B cell (primary cell): ENCODE measurements at regions not wholly inside any gene's neighbourhood (a gene's known extent, or its start where the extent isn't known, plus 50 kb on each side); places are given as distances from the start of the nearest gene placed in this dataset.

Experiments used
- ATAC-seq: fragments of 200-7000 bp; cut with Tn5 transposase; one replicate; pipeline ENCODE4 v1.10.0; 2021; ENCODE audit warnings: low read depth, mild to moderate bottlenecking, moderate number of reproducible peaks, moderate library complexity
- CTCF ChIA-PET: fragments of 350-600 bp; sonication (Branson Sonifier 250); formaldehyde crosslinking; loops from one replicate; lab custom pipeline; 2021; ENCODE audit warnings: antibody characterized with exemption, inconsistent platforms; lab: Charles Lee
- POLR2A ChIA-PET: fragments of 350-600 bp; sonication (Branson Sonifier 250); formaldehyde crosslinking; loops from one replicate; lab custom pipeline; 2021; ENCODE audit warnings: antibody characterized with exemption; lab: Charles Lee
- DNase-seq: peaks from one replicate; pipeline ENCODE4 v3.0.0; 2013
- H2AFZ ChIP-seq: 2 replicates; pipeline ENCODE4 v1.6.1; 2012; ENCODE audit warnings: mild to moderate bottlenecking, low read depth, low read length; ENCODE audit not compliant: insufficient read depth, poor library complexity, severe bottlenecking
- H3K27ac ChIP-seq, 2 donors: 1 replicate in 1 of 2; 2 replicates in 1 of 2; pipeline ENCODE4 v1.5.1; 2012 to 2013; ENCODE audit warnings: low read length in 2 of 2, mild to moderate bottlenecking in 2 of 2, moderate library complexity in 1 of 2
- H3K27me3 ChIP-seq, 4 experiments: fragments of 200-600 bp in 1 of 4; sonication (generic) in 1 of 4; replicated peaks in 1 of 4; 1 replicate in 2 of 4; 2 replicates in 2 of 4; pipeline versions ENCODE4 v1.6.1 to v1.7.0; 2013 to 2016; ENCODE audit warnings: low read length in 3 of 4, mild to moderate bottlenecking in 2 of 4, mixed read lengths in 1 of 4, moderate library complexity in 1 of 4; ENCODE audit not compliant: insufficient read depth in 4 of 4, control insufficient read depth in 3 of 4; ENCODE audit errors: control extremely low read depth in 1 of 4
- H3K36me3 ChIP-seq, 2 experiments: replicated peaks in 1 of 2; 1 replicate in 1 of 2; 2 replicates in 1 of 2; pipeline versions ENCODE4 v1.6.1 to v1.7.1; 2013; ENCODE audit warnings: low read length in 1 of 2; ENCODE audit not compliant: insufficient read depth in 2 of 2, control insufficient read depth in 1 of 2; ENCODE audit errors: control extremely low read depth in 1 of 2, extremely low read depth in 1 of 2
- H3K4me1 ChIP-seq, 2 donors: fragments of 200-600 bp in 1 of 2; sonication (generic) in 1 of 2; 1 replicate in 1 of 2; 2 replicates in 1 of 2; pipeline versions ENCODE4 v1.5.1 to v1.6.1; 2013 to 2017; ENCODE audit warnings: low read length in 2 of 2; ENCODE audit not compliant: control insufficient read depth in 2 of 2, insufficient read depth in 2 of 2
- H3K4me2 ChIP-seq: replicated peaks from 2 replicates; pipeline ENCODE3; 2012; ENCODE audit warnings: mild to moderate bottlenecking, low read depth, low read length; ENCODE audit not compliant: poor library complexity, severe bottlenecking
- H3K4me3 ChIP-seq, 5 experiments: fragments of 200-600 bp in 1 of 5; sonication (generic) in 1 of 5; 1 replicate in 3 of 5; 2 replicates in 2 of 5; pipeline versions ENCODE4 v1.5.1 to v1.7.0; 2011 to 2016; ENCODE audit warnings: low read length in 4 of 5, mild to moderate bottlenecking in 4 of 5, low read depth in 2 of 5, control low read depth in 1 of 5, moderate library complexity in 1 of 5; ENCODE audit not compliant: insufficient read depth in 1 of 5; ENCODE audit errors: control extremely low read depth in 1 of 5, extremely low read depth in 1 of 5
- H3K79me2 ChIP-seq: fragments of 200-600 bp; sonication (generic); one replicate; pipeline ENCODE4 v1.6.0; 2016; ENCODE audit warnings: low read length; ENCODE audit not compliant: control insufficient read depth, insufficient read depth
- H3K9ac ChIP-seq: fragments of 200-600 bp; sonication (generic); 2 replicates; pipeline ENCODE4 v1.6.1; 2017; ENCODE audit warnings: mild to moderate bottlenecking, low read length, moderate library complexity
- H3K9me3 ChIP-seq, 3 donors: one replicate each; pipeline versions ENCODE4 v1.6.1 to v1.7.1; 2013; ENCODE audit warnings: low read length in 2 of 3; ENCODE audit not compliant: control insufficient read depth in 2 of 3, insufficient read depth in 1 of 3; ENCODE audit errors: control extremely low read depth in 1 of 3
- H4K20me1 ChIP-seq: 2 replicates; pipeline ENCODE4 v1.6.0; 2012; ENCODE audit warnings: mild to moderate bottlenecking, low read length; ENCODE audit not compliant: insufficient read depth, control insufficient read depth, poor library complexity, severe bottlenecking
- H3K27ac Mint-ChIP-seq: one replicate; pipeline ENCODE4 v1.8.0; 2021; ENCODE audit warnings: mixed read lengths
- H3K27me3 Mint-ChIP-seq: one replicate; pipeline ENCODE4 v1.8.0; 2021; ENCODE audit warnings: mixed read lengths
- H3K4me1 Mint-ChIP-seq: one replicate; pipeline ENCODE4 v1.8.0; 2021; ENCODE audit warnings: mixed read lengths
- H3K4me3 Mint-ChIP-seq: one replicate; pipeline ENCODE4 v1.8.0; 2021; ENCODE audit warnings: mixed read lengths
- H3K9me3 Mint-ChIP-seq: one replicate; pipeline ENCODE4 v1.8.0; 2022; ENCODE audit warnings: mixed read lengths; ENCODE audit not compliant: insufficient read depth
- CTCF ChIP-seq: fragments of 200-600 bp; IDR thresholded peaks from one replicate; pipeline ENCODE4 v1.8.0; 2022; ENCODE audit warnings: antibody characterized with exemption, mild to moderate bottlenecking
- EZH2 ChIP-seq: IDR thresholded peaks from 2 replicates; pipeline ENCODE4 v1.6.1; 2012; ENCODE audit warnings: borderline replicate concordance, low read depth, mild to moderate bottlenecking, moderate library complexity, low read length; ENCODE audit not compliant: insufficient read depth, poor library complexity, severe bottlenecking
- WGBS: methylation state at CpG from one replicate; pipeline ENCODE4 v1.1.5; 2013; ENCODE audit warnings: missing lambda C conversion rate; ENCODE audit not compliant: insufficient coverage; 5-methylcytosine and 5-hydroxymethylcytosine counted together
- intact Hi-C: fragments of 100-400 bp; cut with micrococcal nuclease; formaldehyde crosslinking; loops from one replicate; pipeline ENCODE4 v1.10.0; 2022

GRCh38 chr14:100967930-100968329 is 64.4 kb upstream of the RTL1 start:
- H3K36me3 ChIP-seq = no peaks in the 10 kb centered on the region
- H3K9me3 ChIP-seq = no peaks in the 10 kb centered on the region
- H3K27ac Mint-ChIP-seq = no peak overlapping the region
- ChIA-PET POLR2A (no interaction called here), CTCF (no interaction called here)
- no peaks in the 10 kb centered on the region for H3K9me3 Mint-ChIP-seq
- no peaks in the 10 kb centered on the region for H3K27me3 ChIP-seq
- no peak for TF ChIP-seq CTCF
- TF ChIP-seq EZH2 = no peak
- ATAC-seq (no peak), DNase-seq (no peak)
- no peaks in the 10 kb centered on the region for H3K4me1 Mint-ChIP-seq
- no peaks in the 10 kb centered on the region for H3K27me3 Mint-ChIP-seq
- H3K9ac ChIP-seq = no peak overlapping the region
- intact Hi-C loops = no loop called here
- no peak overlapping the region for H3K27ac ChIP-seq
- H4K20me1 ChIP-seq = no peaks in the 10 kb centered on the region
- H3K4me1 ChIP-seq = no peaks in the 10 kb centered on the region
- no peak overlapping the region for H3K4me3 ChIP-seq
- H3K4me2 ChIP-seq = no peak overlapping the region
- no peak overlapping the region for H2AFZ ChIP-seq
- WGBS = no CpG with 5 or more reads among the region's 2 CpGs
- no peaks in the 10 kb centered on the region for H3K79me2 ChIP-seq
- no peak overlapping the region for H3K4me3 Mint-ChIP-seq

GRCh38 chr14:100972118-100972897 is 68.8 kb upstream of the RTL1 start:
- H3K36me3 ChIP-seq = no peaks in the 10 kb centered on the region
- Mint-ChIP-seq H3K27me3 (no peaks in the 10 kb centered on the region), H3K9me3 (no peaks in the 10 kb centered on the region), H3K4me3 (no peak overlapping the region), H3K4me1 (no peaks in the 10 kb centered on the region), H3K27ac (no peak overlapping the region)
- no peak overlapping the region for H2AFZ ChIP-seq
- intact Hi-C loops = no loop called here
- H3K4me2 ChIP-seq = no peak overlapping the region
- ChIA-PET CTCF (no interaction called here), POLR2A (no interaction called here)
- DNase-seq = no peak
- H4K20me1 ChIP-seq = no peaks in the 10 kb centered on the region
- H3K4me3 ChIP-seq = no peak overlapping the region
- H3K27ac ChIP-seq = no peak overlapping the region
- H3K4me1 ChIP-seq = no peaks in the 10 kb centered on the region
- 100% methylated on average over 3 of the region's 8 CpGs for WGBS
- no peaks in the 10 kb centered on the region for H3K79me2 ChIP-seq
- no peak overlapping the region for H3K9ac ChIP-seq
- no peak for TF ChIP-seq CTCF
- no peak for TF ChIP-seq EZH2
- H3K27me3 ChIP-seq = no peaks in the 10 kb centered on the region
- ATAC-seq = no peak
- no peaks in the 10 kb centered on the region for H3K9me3 ChIP-seq
